ENCODE measurements at regions not wholly inside any gene's neighbourhood (a gene's known extent, or its start where the extent isn't known, plus 50 kb on each side); places are given as distances from the start of the nearest gene placed in this dataset.

GRCh38 chr1:93753791-93754763 lies 72.4 kb upstream of the BCAR3 start:
- ATAC-seq, result peak; percentile 77
- TF ChIP-seq ISL1 (CRISPR knock-in tag; IDR thresholded peaks at IDR 0.05), result peak; percentile 72
- TF ChIP-seq POU6F1 (CRISPR knock-in tag; IDR thresholded peaks at IDR 0.05; ENCODE audit: borderline replicate concordance, low read depth), result no peak
- no peak for TF ChIP-seq GLIS3 (CRISPR knock-in tag; IDR thresholded peaks at IDR 0.05)
- TF ChIP-seq TOX (CRISPR knock-in tag; IDR thresholded peaks at IDR 0.05; ENCODE audit: borderline replicate concordance), result peak; percentile 28; the same call in 1 of the 2 replicates
- TF ChIP-seq PATZ1 (CRISPR knock-in tag; IDR thresholded peaks at IDR 0.05; ENCODE audit: borderline replicate concordance), result no peak
- no peak for TF ChIP-seq ZNF565 (CRISPR knock-in tag; conservative IDR thresholded peaks at IDR 0.05; ENCODE audit: low read depth)

GRCh38 chr1:93751377-93752250 lies 70.0 kb upstream of the BCAR3 start:
- TF ChIP-seq POU6F1 (CRISPR knock-in tag; IDR thresholded peaks at IDR 0.05; ENCODE audit: borderline replicate concordance, low read depth), result no peak
- TF ChIP-seq ZC3H10 (CRISPR knock-in tag; IDR thresholded peaks at IDR 0.05), result no peak
- TF ChIP-seq ESRRG (CRISPR knock-in tag; IDR thresholded peaks at IDR 0.05), result no peak
- TF ChIP-seq OSR1 (CRISPR knock-in tag; IDR thresholded peaks at IDR 0.05), result no peak
- ATAC-seq, result no peak

GRCh38 chr1:93750955-93751354 lies 69.3 kb upstream of the BCAR3 start:
- no peak for TF ChIP-seq TCF4 (CRISPR knock-in tag; IDR thresholded peaks at IDR 0.05; ENCODE audit: borderline replicate concordance)
- TF ChIP-seq ESRRG (CRISPR knock-in tag; IDR thresholded peaks at IDR 0.05), result no peak
- TF ChIP-seq PATZ1 (CRISPR knock-in tag; IDR thresholded peaks at IDR 0.05; ENCODE audit: borderline replicate concordance), result no peak
- TF ChIP-seq TOX (CRISPR knock-in tag; IDR thresholded peaks at IDR 0.05; ENCODE audit: borderline replicate concordance), result no peak
- TF ChIP-seq RARB (CRISPR knock-in tag; IDR thresholded peaks at IDR 0.05), result no peak
- no peak for TF ChIP-seq BACH2 (CRISPR knock-in tag; IDR thresholded peaks at IDR 0.05; ENCODE audit: borderline replicate concordance)
- TF ChIP-seq PPARA (CRISPR knock-in tag; IDR thresholded peaks at IDR 0.05; ENCODE audit: borderline replicate concordance), result no peak
- TF ChIP-seq ZNF8 (CRISPR knock-in tag; IDR thresholded peaks at IDR 0.05), result no peak
- no peak for TF ChIP-seq GLIS3 (CRISPR knock-in tag; IDR thresholded peaks at IDR 0.05)
- no peak for TF ChIP-seq CSDC2 (CRISPR knock-in tag; IDR thresholded peaks at IDR 0.05)
- no peak for TF ChIP-seq POU6F1 (CRISPR knock-in tag; IDR thresholded peaks at IDR 0.05; ENCODE audit: borderline replicate concordance, low read depth)
- no peak for TF ChIP-seq ZNF565 (CRISPR knock-in tag; conservative IDR thresholded peaks at IDR 0.05; ENCODE audit: low read depth)
- TF ChIP-seq ARNTL (CRISPR knock-in tag; IDR thresholded peaks at IDR 0.05; ENCODE audit: borderline replicate concordance, low read depth), result no peak
- no peak for TF ChIP-seq CREB5 (CRISPR knock-in tag; IDR thresholded peaks at IDR 0.05; ENCODE audit: low read depth)
- TF ChIP-seq ZNF70 (CRISPR knock-in tag; IDR thresholded peaks at IDR 0.05), result no peak
- no peak for TF ChIP-seq TSHZ2 (CRISPR knock-in tag; IDR thresholded peaks at IDR 0.05)
- ATAC-seq, result no peak

Data from SK-N-SH treated with all-trans-retinoic acid at 6 μM for 48 hours (cell line).